ENCODE measurements at regions not wholly inside any gene's neighbourhood (a gene's known extent, or its start where the extent isn't known, plus 50 kb on each side); places are given as distances from the start of the nearest gene placed in this dataset.

DNA sequence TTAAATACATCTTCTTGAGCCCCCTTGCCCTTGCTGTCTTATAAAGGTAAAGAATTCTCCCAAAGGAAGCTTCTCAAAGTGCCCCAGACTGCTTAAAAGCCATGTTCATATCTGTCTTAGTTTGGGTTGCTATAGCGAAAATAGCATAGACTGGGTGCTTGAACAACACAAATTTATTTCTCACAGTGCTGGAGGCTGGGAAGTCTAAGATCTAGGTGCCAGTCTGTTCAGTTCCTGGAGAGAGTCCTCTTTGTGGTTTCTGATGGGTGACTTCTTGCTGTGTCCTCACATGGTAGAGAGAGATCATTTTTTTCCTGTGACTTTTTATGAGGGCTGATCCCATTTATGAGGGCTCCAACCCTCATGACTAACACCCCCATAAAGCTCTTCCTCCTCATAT is 486.7 kb upstream of the ADAMTS16 start:
- TF ChIP-seq, protein P1, sequence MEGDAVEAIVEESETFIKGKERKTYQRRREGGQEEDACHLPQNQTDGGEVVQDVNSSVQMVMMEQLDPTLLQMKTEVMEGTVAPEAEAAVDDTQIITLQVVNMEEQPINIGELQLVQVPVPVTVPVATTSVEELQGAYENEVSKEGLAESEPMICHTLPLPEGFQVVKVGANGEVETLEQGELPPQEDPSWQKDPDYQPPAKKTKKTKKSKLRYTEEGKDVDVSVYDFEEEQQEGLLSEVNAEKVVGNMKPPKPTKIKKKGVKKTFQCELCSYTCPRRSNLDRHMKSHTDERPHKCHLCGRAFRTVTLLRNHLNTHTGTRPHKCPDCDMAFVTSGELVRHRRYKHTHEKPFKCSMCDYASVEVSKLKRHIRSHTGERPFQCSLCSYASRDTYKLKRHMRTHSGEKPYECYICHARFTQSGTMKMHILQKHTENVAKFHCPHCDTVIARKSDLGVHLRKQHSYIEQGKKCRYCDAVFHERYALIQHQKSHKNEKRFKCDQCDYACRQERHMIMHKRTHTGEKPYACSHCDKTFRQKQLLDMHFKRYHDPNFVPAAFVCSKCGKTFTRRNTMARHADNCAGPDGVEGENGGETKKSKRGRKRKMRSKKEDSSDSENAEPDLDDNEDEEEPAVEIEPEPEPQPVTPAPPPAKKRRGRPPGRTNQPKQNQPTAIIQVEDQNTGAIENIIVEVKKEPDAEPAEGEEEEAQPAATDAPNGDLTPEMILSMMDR (IDR thresholded peaks at IDR 0.05; ENCODE audit: extremely low read depth, missing control alignments): no peak
- DNase-seq (ENCODE audit: low spot score): no peak

DNA sequence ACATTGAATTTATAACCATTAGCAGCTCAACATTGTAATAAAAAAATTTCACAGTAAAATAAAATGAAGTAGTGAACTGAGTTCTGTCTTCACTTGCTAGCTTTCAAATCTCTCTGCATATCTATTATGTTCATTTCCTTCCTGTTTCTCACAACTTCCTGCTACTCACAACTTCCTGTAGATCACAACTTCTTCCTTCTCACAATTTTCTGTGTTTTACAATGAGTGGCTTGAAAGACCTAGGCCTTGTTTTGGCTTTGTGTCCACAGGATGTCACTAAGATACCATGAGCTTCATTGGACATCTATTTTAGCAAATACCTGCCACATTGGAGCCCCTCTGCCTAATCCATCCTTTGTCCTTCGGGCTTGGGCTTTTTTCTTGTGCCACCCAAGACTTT is 480.3 kb upstream of the ADAMTS16 start:
- no peak for DNase-seq (ENCODE audit: low spot score)
- TF ChIP-seq, protein P1 (IDR thresholded peaks at IDR 0.05; ENCODE audit: extremely low read depth, missing control alignments): no peak

DNA sequence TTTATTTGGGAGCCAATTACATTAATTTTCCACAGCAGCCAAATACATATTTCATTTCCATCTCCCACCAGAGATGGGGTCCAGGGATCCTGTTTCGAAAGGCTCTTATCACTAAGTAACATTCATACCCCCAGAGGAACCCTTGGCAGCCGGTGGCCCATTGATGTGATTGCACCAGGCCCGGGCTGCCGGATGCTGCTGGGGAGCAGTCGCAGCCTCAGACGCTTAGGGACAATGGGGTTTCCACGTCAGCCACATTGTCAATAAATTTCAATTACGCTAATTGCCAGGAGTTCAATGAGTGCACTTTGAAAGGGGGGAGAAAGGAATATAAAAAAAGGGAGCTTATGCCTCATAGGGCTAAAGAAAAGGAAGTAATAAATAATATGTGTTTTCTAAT is 478.8 kb upstream of the ADAMTS16 start:
- DNase-seq (ENCODE audit: low spot score): no peak
- TF ChIP-seq, protein P1 (IDR thresholded peaks at IDR 0.05; ENCODE audit: extremely low read depth, missing control alignments): no peak

DNA sequence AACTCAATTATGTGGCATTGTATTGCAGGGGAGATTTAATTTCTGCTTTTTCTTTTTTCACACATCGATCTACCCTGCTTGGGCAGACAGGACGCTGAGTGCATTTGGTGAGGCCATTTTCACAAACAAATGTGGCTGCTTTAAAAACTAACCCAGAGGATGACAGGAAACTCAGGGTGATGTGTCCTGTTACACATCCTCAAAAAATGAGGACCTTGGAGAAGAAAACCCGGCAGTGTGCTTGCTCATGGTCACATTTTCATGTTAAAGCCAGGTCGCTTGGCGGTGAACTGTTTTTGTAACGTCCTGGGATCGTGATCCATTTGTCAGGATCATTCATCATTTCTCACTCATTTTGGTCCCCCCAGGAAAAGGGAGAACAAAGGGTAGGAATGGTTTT is 478.3 kb upstream of the ADAMTS16 start:
- no peak for DNase-seq (ENCODE audit: low spot score)
- TF ChIP-seq, protein P1 (IDR thresholded peaks at IDR 0.05; ENCODE audit: extremely low read depth, missing control alignments): no peak

DNA sequence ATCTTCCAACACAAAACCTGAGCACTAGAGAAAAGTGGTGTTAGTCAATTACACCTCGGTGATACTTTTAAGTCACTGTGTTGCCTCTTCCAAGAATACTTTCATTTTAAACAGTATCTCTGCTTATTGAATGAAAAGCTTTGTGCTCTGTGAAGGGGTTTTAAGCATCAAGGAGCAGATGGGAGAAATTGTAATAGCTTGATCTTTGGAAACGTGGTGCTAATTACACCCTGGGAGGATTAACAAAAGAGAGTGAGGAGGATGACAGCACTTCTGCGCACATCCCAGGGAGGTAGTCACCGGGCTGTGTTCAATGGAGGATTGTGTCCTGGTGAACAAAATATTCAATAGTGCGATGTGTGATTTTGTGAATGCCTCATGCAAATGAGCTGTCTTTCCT is 477.4 kb upstream of the ADAMTS16 start:
- no peak for DNase-seq (ENCODE audit: low spot score)
- TF ChIP-seq, protein P1 (IDR thresholded peaks at IDR 0.05; ENCODE audit: extremely low read depth, missing control alignments): no peak

DNA sequence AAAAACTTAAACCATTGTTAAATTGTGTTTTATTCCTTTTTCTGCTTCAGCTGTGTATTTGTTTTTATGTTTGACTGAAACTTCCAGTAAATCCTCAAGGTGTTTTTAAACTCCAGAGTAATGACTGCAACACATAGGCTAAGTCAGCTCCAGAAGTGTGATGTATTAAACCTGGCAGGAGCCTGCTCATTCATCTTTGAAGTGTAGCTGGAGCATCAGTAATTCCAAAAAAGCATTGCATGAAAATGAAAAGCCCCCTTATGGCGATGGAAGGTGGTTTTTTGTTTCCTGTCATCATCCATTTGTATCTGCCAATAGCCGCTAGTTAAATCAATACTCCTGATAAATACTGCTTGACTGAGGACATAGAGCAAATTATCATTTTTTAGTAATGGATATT is 474.2 kb upstream of the ADAMTS16 start:
- no peak for DNase-seq (ENCODE audit: low spot score)
- TF ChIP-seq, protein P1 (IDR thresholded peaks at IDR 0.05; ENCODE audit: extremely low read depth, missing control alignments): no peak

DNA sequence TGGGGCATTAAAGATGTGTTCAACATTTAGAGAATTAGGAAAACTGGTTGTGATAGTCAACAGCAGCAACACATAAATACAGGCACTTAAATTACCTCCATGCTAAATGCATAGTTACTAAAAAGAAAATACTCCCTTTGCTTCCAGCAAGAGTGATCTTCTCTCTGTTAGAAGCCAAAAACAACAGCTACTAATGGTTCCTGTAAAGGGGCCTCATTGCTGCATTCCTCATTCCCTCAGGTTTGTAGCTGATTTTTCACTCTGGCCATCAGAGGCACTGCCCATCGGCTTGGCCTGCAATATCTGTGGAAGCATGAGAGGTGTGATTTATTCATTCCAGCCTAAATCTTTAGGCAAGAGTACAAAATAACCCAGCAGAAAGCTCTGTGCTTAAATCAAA is 466.0 kb upstream of the ADAMTS16 start:
- DNase-seq (ENCODE audit: low spot score): no peak
- TF ChIP-seq, protein P1 (IDR thresholded peaks at IDR 0.05; ENCODE audit: extremely low read depth, missing control alignments): no peak

Data from GM20000 (cell line).